ENCODE measurements at regions not wholly inside any gene's neighbourhood (a gene's known extent, or its start where the extent isn't known, plus 50 kb on each side); places are given as distances from the start of the nearest gene placed in this dataset.
"Not testable (repeated sequence)": the region's sequence is repeated elsewhere in the genome, so short reads cannot be mapped to it uniquely, and the experiment has no call there.

DNA sequence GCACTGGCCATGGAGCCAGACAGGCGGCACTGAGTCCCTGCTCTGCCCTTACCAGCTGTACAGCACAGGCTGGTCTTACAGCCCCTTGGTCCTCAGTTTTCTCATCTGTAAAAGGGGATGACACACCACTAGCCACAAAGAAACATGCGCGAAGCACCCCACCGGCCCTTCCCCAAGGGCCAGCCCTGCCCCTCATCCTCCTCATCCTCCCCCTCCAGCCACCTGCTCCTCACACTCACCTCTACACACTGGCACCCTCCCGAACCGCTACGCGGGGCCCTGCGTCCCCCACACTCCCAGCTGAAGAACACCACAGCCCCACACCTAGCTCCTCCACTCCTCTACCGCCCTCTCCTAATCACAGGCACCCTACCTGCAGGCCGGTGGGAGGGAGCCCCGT lies 138.4 kb downstream of the TNFRSF13B start:
- TF ChIP-seq, protein P1, sequence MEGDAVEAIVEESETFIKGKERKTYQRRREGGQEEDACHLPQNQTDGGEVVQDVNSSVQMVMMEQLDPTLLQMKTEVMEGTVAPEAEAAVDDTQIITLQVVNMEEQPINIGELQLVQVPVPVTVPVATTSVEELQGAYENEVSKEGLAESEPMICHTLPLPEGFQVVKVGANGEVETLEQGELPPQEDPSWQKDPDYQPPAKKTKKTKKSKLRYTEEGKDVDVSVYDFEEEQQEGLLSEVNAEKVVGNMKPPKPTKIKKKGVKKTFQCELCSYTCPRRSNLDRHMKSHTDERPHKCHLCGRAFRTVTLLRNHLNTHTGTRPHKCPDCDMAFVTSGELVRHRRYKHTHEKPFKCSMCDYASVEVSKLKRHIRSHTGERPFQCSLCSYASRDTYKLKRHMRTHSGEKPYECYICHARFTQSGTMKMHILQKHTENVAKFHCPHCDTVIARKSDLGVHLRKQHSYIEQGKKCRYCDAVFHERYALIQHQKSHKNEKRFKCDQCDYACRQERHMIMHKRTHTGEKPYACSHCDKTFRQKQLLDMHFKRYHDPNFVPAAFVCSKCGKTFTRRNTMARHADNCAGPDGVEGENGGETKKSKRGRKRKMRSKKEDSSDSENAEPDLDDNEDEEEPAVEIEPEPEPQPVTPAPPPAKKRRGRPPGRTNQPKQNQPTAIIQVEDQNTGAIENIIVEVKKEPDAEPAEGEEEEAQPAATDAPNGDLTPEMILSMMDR (IDR thresholded peaks at IDR 0.05): not testable (repeated sequence)
- TF ChIP-seq, protein P2, sequence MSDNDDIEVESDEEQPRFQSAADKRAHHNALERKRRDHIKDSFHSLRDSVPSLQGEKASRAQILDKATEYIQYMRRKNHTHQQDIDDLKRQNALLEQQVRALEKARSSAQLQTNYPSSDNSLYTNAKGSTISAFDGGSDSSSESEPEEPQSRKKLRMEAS (IDR thresholded peaks at IDR 0.05; ENCODE audit: low read depth): not testable (repeated sequence)
- TF ChIP-seq EP300 (IDR thresholded peaks at IDR 0.05; ENCODE audit: borderline replicate concordance in 1 of 2, low read depth in 1 of 2, low read length in 1 of 2); TAF1 (IDR thresholded peaks at IDR 0.05; ENCODE audit: borderline replicate concordance, low read depth, low read length); YY1 (IDR thresholded peaks at IDR 0.05; ENCODE audit: low read depth); TEAD4 (IDR thresholded peaks at IDR 0.05; ENCODE audit: borderline replicate concordance, insufficient read depth); MXI1 (IDR thresholded peaks at IDR 0.05; ENCODE audit: low read depth, low read length); SMC3 (IDR thresholded peaks at IDR 0.05; ENCODE audit: low read depth, low read length); ZBTB33 (IDR thresholded peaks at IDR 0.05; ENCODE audit: borderline replicate concordance, low read depth); SIN3A (IDR thresholded peaks at IDR 0.05; ENCODE audit: borderline replicate concordance, low read depth, low read length); NFIC (IDR thresholded peaks at IDR 0.05; ENCODE audit: borderline replicate concordance); FOSL2 (IDR thresholded peaks at IDR 0.05; ENCODE audit: borderline replicate concordance, low read depth); EZH2phosphoT487 (IDR thresholded peaks at IDR 0.05; ENCODE audit: borderline replicate concordance, low read depth): not testable (repeated sequence)

Measured in SK-N-SH (cell line).